ENCODE measurements at regions not wholly inside any gene's neighbourhood (a gene's known extent, or its start where the extent isn't known, plus 50 kb on each side); places are given as distances from the start of the nearest gene placed in this dataset.
"Not testable (repeated sequence)": the region's sequence is repeated elsewhere in the genome, so short reads cannot be mapped to it uniquely, and the experiment has no call there.

GRCh38 chr4:142897518-142897917 is 51.4 kb upstream of the INPP4B start:
- not testable (repeated sequence) for DNase-seq

- no peak for DNase-seq
These were observed 54.5 kb upstream of the INPP4B start for GRCh38 chr4:142900622-142901021.

- no peak for DNase-seq
These were observed 55.1 kb upstream of the INPP4B start for GRCh38 chr4:142901166-142901662.

GRCh38 chr4:142903617-142904016 is 57.5 kb upstream of the INPP4B start:
- not testable (repeated sequence) for DNase-seq

DNA sequence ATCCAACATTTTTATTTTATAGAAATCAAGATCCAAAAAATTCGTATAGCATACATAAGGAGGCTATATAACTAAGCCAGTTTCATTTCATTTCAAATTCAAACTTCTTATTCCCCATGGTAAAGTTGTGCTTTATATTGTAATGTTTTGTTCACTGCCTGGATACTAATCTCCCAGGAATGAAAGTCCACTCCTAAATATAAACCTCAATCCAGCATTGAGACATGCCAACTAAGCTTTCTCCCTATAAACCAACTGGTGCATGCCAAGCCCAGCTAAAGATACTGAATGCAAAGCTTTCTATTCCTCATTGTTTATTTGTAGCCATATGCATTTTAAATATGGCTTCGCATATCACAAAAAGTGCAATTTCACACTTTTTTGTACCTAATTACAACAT is 63.8 kb upstream of the INPP4B start:
- DNase-seq: no peak

GRCh38 chr4:142913034-142913433 is 66.9 kb upstream of the INPP4B start:
- DNase-seq: no peak

DNA sequence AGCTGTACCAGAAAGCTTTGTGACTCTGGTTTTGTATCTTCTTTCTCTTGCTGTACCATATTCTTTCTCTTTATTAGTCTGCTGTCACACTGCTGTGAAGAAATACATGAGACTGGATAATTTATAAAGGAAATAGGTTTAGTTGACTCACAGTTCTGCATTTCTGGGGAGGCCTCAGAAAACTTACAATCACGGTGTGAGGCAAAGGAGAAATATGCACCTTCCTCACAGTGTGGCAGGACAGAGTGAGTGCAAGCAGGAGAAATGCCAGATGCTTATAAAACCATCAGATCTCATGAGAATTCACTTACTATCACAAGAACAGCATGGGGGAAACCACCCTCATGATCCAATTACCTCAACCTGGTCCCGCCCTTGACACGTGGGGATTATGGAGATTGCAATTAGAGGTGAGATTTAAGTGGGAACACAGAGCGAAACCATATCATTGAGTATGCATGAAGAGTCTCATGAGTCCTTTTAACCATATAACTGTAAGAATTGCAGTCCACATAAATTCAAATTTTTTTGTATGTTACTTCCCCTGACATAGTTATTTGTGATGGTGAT is 67.4 kb upstream of the INPP4B start:
- no peak for DNase-seq

GRCh38 chr4:142917678-142918077 is 71.6 kb upstream of the INPP4B start:
- no peak for DNase-seq

DNA sequence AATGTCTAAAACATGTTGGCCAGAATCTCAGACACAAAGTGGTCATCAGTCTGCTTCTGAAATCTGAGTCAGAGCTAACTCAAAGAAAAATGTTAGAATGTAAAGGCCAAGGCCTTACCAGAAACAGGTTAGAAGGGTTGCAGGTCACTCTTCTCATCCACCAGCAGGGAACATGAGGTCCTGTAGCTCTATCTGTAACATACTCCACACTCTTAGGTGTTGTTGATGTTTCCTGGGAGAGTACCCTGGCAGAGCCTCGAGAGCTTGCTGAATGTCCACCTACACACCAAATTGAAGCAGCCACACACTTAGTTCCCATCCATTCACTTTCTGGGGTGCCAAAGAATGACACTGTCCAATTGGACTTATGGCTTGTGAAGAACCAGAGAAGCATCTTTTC is 76.6 kb upstream of the INPP4B start:
- no peak for DNase-seq

DNA sequence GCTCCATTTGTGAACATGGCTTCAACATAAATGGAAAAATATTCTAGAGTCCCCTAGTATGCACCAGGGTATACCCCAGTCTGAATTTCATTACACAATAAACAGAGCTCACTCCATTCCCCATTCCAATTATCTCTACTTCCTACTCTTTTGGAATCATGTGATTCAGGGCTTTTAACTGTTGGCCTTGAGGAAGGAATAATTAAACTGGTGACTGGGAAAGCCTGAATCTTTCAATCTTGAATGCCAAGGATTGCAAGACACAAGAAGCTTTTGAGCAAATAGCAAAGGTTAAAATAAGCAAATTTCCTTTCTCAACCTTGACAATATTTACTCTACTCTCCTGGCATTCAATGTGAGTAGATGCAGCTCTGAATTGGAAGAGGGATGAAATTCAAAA is 77.5 kb upstream of the INPP4B start:
- no peak for DNase-seq

GRCh38 chr4:142925161-142925560 is 79.1 kb upstream of the INPP4B start:
- DNase-seq: no peak

DNA sequence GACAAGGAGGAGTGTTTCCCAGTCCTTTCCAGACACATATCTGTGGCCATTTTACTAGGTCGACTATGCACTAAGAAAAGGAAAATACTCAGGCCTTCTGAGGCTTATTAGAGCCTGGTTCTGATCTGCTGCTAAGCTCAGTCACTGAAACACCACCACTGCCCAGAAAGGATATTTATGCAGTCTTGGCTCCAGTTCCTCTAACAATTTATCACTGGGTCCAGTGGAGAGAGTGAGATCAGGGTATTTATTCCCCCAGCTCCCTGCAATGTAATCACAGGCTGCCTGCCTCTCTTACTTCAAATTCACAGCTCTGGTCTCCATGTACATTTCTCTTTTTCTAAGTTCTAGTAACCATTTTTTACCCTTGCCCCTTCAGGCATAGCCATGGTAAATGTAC is 81.6 kb upstream of the INPP4B start:
- DNase-seq: no peak

- DNase-seq: no peak
These were observed 83.4 kb upstream of the INPP4B start for GRCh38 chr4:142929526-142929925.

DNA sequence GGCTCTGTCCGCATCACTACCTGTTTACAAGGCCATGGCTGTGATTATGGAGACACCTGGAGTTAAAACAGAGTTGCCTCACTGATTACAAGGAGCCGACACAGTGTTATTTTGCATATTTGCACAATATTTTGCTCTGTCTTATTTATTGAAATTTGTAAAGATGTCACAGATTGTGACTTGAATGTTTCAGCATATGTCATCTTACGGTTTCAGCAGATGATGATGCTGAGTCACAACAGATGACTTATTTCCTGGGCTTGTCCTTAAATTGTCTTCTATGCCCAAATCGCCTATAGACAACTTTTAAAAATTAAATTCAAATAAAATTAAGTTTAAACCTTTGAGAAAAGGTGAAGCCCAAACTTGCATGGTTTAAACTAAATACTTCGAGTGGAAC is 87.1 kb upstream of the INPP4B start:
- DNase-seq: peak; percentile 1

DNA sequence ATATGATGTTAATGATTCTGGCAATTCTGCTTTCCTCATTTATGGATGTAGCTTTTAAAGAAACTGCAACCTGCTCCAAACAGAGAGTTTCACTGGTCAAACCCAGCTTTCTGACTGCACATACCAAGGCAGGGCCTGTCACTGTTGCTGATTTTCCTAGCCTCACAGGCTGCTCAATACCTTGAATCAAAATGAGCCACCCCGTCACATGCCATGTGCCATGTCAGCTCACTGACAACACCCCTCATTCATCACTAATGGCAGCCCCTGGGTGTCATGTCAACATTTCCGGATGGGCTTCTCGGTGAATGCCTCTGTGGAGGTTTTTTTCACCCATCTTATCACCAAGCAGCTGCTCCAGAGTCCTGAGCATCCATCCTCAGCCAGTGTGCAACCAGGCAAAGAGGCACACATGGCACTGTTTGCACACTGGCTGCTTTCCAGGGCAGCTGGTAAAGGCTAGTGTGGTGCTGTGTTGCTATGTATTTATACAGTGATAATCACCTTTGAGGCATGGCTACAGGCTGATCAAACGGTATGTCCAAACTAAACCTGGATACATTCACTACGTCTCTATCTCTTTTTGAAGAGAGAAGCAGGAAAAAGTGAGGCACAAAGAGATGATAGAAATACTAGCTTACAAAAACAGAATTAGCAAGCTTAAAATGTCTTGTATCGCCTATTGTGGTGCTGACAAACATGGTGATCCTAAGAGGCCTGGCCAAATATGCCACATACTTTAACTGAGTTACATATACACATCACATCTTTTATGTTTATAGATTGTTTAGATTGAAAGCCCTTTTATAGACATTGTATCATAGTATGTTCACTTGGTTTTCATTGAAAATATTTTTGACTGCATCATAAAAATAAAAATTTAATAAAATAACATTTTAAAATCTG is 94.6 kb upstream of the INPP4B start:
- no peak for DNase-seq

DNA sequence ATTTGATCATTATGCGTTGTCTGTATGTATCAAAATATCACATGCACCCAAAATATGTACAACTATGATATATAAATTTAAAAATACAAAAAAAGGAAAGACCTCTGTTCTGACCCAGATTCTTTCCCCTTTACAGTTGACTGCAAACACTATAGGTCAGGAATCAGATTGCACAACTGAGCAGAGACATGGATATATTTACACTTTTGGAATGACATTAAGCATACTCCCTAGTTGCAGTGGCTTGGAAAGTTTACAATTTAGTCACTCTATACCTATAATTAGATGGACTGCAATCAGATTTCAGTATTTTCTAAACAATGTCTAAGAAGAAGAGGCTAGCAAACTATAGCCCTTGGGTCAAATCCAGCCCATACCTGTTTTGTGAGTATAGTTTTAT is 98.5 kb upstream of the INPP4B start:
- DNase-seq: no peak

DNA sequence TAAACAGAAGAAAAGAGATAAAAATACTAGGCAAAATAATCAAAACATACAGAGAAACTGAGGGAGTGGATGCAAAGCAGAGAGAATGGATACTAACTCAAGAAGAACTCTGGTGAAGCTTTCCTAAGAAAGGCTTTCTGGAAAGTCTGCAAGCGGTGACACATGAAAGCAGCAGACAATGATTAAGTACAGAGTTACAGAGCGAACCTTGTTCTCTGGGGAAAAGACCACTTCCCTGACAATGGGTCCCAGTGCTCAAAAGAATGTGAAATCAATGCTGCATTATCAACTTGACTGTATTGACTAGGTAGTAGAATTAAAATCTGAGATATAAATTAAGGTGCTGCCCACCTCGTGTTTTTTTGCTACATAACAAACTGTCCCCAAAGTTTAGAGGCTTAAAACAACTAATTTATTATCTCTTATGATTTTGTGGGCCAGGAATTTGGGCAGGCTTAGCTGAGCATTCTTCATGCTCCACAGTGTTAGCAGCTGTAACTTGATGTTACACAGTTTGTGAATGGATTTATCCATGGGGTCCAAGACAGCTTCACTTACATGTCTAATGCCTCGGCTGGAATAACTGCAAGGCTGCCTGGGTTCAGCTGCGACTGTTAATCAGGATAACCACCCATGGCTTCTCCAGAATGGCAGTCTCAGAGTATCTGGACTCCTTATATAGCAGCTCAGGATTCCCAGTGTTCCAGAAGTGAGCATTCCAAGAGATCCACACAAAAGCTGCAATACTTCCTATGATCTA is 106.9 kb upstream of the INPP4B start:
- DNase-seq: no peak

DNA sequence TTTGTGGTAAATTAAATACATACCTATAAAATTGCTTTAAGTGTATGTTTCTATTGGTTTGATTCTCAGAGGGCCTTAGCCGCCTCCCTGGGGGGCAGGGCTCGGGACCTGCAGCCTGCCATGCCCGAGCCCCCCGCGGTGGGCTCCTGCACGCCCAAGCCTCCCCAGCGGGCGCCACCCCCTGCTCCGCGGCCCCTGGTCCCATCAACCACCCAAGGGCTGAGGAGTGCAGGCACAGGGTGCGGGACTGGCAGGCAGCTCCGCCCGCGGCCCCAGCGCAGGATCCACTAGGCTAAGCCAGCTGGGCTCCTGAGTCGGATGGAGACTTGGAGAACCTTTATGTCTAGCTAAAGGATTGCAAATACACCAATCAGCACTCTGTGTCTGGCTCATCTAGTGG is 108.3 kb upstream of the INPP4B start:
- DNase-seq: no peak

GRCh38 chr4:142955501-142955900 is 109.4 kb upstream of the INPP4B start:
- DNase-seq: no peak

GRCh38 chr4:142959173-142959572 is 113.1 kb upstream of the INPP4B start:
- no peak for DNase-seq

GRCh38 chr4:142960126-142960525 is 114.0 kb upstream of the INPP4B start:
- peak; percentile 4 for DNase-seq

DNA sequence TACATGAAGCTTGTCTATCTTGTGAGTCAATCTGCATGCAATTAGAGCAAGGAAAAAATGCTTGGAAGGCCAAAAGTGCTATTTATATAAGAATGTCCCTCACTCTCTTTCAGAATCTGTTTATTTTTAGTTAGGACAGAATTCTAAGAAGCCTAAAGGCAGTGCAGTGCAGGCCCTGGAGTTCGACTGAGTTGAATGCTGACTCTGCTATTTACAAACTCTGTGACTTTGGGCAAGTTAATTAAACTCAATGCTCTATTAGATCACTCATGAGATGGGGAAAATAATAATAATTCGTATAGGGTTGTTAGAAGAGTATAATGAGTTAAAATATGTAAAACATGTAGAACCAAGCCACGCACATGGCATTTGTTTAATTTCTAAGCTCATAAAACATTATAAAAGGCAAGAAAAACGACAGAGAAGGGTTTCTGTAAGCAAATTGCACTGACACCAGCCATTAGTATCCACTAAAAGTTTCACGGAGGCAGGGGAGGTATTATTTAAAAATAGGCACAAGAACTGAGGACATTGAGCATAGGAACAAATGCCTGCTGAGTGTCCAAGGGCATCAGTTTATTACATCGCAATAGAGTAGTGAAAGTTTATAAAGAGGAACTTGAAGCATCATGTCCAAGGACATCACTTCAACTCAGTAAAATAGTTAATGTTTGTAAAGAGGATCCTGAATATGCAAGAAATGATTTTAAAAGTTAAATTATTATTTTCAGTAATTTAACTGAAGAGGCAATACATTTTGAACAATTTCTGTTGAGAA is 115.0 kb upstream of the INPP4B start:
- peak; percentile 41 for DNase-seq

- DNase-seq: peak; percentile 82
These were observed 115.8 kb upstream of the INPP4B start for GRCh38 chr4:142961866-142962265.

Data from suppressor macrophage treated with lipopolysaccharide for 4 hours (primary cell).